ENCODE measurements at regions not wholly inside any gene's neighbourhood (a gene's known extent, or its start where the extent isn't known, plus 50 kb on each side); places are given as distances from the start of the nearest gene placed in this dataset.

DNA sequence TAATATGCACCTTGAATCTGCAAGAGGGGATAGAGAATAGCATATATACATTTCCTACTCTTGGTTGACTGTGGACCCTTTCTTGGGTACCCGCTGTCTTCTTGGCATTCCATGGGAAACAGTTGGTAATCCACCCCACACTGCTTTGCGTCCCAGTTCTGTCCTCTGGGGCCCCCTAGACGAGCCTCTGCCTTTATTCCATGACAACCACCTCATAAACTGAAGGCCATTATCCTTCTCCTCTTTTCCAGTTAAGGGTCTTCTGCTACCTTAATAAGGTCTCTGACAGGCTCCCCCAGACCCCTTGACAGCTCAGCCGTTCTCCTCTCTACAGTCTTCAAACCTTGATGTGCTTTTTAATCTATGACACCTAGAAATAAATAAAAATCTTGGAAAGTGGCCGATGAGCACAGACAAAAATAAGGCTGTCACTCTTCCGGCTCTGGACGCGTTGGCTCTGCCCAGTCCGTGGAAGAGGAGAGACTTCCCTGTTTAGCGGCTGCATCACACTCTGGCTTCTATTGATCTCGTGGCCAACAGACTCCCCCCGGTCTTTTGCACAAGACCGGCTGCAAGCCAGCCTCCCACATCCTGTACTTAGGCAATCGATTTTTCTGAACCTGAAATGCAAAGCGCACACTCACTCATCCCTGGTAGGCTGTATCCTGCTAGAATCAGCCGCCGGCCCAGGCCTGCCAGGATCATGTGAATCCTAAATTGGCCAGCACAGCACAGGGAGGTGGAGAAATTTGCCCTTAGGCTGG, 251.0 kb upstream of the TLE3 start (continued):
- TF ChIP-seq, protein P1, sequence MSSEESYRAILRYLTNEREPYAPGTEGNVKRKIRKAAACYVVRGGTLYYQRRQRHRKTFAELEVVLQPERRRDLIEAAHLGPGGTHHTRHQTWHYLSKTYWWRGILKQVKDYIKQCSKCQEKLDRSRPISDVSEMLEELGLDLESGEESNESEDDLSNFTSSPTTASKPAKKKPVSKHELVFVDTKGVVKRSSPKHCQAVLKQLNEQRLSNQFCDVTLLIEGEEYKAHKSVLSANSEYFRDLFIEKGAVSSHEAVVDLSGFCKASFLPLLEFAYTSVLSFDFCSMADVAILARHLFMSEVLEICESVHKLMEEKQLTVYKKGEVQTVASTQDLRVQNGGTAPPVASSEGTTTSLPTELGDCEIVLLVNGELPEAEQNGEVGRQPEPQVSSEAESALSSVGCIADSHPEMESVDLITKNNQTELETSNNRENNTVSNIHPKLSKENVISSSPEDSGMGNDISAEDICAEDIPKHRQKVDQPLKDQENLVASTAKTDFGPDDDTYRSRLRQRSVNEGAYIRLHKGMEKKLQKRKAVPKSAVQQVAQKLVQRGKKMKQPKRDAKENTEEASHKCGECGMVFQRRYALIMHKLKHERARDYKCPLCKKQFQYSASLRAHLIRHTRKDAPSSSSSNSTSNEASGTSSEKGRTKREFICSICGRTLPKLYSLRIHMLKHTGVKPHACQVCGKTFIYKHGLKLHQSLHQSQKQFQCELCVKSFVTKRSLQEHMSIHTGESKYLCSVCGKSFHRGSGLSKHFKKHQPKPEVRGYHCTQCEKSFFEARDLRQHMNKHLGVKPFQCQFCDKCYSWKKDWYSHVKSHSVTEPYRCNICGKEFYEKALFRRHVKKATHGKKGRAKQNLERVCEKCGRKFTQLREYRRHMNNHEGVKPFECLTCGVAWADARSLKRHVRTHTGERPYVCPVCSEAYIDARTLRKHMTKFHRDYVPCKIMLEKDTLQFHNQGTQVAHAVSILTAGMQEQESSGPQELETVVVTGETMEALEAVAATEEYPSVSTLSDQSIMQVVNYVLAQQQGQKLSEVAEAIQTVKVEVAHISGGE (CRISPR knock-in tag; IDR thresholded peaks at IDR 0.05), result no peak
- TF ChIP-seq, protein P2, sequence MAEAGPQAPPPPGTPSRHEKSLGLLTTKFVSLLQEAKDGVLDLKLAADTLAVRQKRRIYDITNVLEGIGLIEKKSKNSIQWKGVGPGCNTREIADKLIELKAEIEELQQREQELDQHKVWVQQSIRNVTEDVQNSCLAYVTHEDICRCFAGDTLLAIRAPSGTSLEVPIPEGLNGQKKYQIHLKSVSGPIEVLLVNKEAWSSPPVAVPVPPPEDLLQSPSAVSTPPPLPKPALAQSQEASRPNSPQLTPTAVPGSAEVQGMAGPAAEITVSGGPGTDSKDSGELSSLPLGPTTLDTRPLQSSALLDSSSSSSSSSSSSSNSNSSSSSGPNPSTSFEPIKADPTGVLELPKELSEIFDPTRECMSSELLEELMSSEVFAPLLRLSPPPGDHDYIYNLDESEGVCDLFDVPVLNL (IDR thresholded peaks at IDR 0.05; ENCODE audit: low read depth, low read length), result no peak
- TF ChIP-seq IKZF1 (conservative IDR thresholded peaks at IDR 0.05) (no peak), ZNF274 (IDR thresholded peaks at IDR 0.05; ENCODE audit: insufficient read depth, insufficient read length) (no peak), NFYB (IDR thresholded peaks at IDR 0.05; ENCODE audit: insufficient read depth, low read depth, low read length) (no peak)

DNA sequence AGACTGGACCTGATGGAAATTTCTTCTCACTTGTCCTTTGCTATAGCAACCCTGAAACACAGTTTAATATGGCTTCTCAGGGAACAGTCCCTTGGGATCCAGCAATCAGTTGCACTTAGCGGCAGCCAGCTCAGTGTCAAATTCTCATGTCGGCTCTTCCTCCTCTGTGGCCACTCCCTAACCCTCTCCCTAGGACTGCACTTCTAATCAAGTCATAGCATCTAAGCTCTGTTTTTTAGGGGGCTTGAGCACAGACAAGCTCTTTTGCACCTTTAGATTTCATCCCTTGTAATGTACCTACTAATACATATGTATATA, 250.5 kb upstream of the TLE3 start:
- DNase-seq (ENCODE audit: low read depth, low spot score), result no peak
- Histone ChIP-seq H3K9me3 (replicated peaks; ENCODE audit: control insufficient read depth, insufficient read depth, low read length) (no peaks in the 10 kb centered on the region), H3K27ac (ENCODE audit: control insufficient read depth, insufficient read depth) (no peak overlapping the region), H3K36me3 (ENCODE audit: control insufficient read depth in 2 of 2, insufficient read depth in 2 of 2, low read length in 1 of 2) (no peaks in the 10 kb centered on the region), H3K4me3 (no peak overlapping the region), H2AFZ (ENCODE audit: control insufficient read depth, low read depth, low read length) (no peak overlapping the region), H3K4me2 (ENCODE audit: control insufficient read depth, insufficient read depth) (no peak overlapping the region), H3K79me2 (ENCODE audit: control insufficient read depth, insufficient read depth, low read length) (no peaks in the 10 kb centered on the region), H3K27me3 (replicated peaks in 1 of 2; ENCODE audit: control insufficient read depth in 2 of 2, insufficient read depth in 2 of 2, low read length in 1 of 2) (peaks cover 6% of the 10 kb centered on the region in 2 experiments; a peak in 3 of 4 replicates), H3K9ac (ENCODE audit: control insufficient read depth, insufficient read depth, low read length) (no peak overlapping the region), H3K4me1 (ENCODE audit: control insufficient read depth, insufficient read depth, low read length) (no peaks in the 10 kb centered on the region), H4K20me1 (ENCODE audit: control insufficient read depth, insufficient read depth) (no peaks in the 10 kb centered on the region)
- ChIA-PET POLR2A (no interaction called here), SMC1A (ENCODE audit: uncharacterized antibody, unreplicated experiment) (no interaction called here), CTCF (interaction anchor here (0.7 kb wide), 1 partner anchor 13 kb away, joined by 3 read pairs; no protein-coding TSS in a partner anchor), RAD21 (ENCODE audit: unreplicated experiment) (no interaction called here)
- in situ Hi-C loops (cut with MboI), result no loop called here
- intact Hi-C loops (cut with micrococcal nuclease; ENCODE audit: unreplicated experiment), result no loop called here
- BruUV-seq (replicated peaks), result no TSS peak
- ATAC-seq, result no peak
- WGBS (ENCODE audit: insufficient coverage, insufficient replicate concordance, low lambda C conversion rate, missing lambda C conversion rate), result 72% methylated on average over 2 of the region's 2 CpGs
- FAIRE-seq, result no peak
- no peak for TF ChIP-seq YBX1 (IDR thresholded peaks at IDR 0.05)
- TF ChIP-seq MYC (IDR thresholded peaks at IDR 0.05; ENCODE audit: insufficient read depth, insufficient read length, insufficient replicate concordance, low read length, severe bottlenecking), result no peak
- TF ChIP-seq JUNB (IDR thresholded peaks at IDR 0.05), result no peak
- TF ChIP-seq IKZF2 (IDR thresholded peaks at IDR 0.05), result no peak
- TF ChIP-seq, protein P1 (CRISPR knock-in tag; IDR thresholded peaks at IDR 0.05), result no peak
- no peak for TF ChIP-seq RFX5 (IDR thresholded peaks at IDR 0.05; ENCODE audit: low read depth, low read length)
- no peak for TF ChIP-seq ZNF622 (IDR thresholded peaks at IDR 0.05)
- no peak for TF ChIP-seq SPI1 (IDR thresholded peaks at IDR 0.05; ENCODE audit: borderline replicate concordance, insufficient read depth, low read depth, low read length)
- TF ChIP-seq CREB1 (IDR thresholded peaks at IDR 0.05; ENCODE audit: low read depth), result no peak
